ENCODE measurements at regions not wholly inside any gene's neighbourhood (a gene's known extent, or its start where the extent isn't known, plus 50 kb on each side); places are given as distances from the start of the nearest gene placed in this dataset.

- TF ChIP-seq, protein P1, sequence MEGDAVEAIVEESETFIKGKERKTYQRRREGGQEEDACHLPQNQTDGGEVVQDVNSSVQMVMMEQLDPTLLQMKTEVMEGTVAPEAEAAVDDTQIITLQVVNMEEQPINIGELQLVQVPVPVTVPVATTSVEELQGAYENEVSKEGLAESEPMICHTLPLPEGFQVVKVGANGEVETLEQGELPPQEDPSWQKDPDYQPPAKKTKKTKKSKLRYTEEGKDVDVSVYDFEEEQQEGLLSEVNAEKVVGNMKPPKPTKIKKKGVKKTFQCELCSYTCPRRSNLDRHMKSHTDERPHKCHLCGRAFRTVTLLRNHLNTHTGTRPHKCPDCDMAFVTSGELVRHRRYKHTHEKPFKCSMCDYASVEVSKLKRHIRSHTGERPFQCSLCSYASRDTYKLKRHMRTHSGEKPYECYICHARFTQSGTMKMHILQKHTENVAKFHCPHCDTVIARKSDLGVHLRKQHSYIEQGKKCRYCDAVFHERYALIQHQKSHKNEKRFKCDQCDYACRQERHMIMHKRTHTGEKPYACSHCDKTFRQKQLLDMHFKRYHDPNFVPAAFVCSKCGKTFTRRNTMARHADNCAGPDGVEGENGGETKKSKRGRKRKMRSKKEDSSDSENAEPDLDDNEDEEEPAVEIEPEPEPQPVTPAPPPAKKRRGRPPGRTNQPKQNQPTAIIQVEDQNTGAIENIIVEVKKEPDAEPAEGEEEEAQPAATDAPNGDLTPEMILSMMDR (IDR thresholded peaks at IDR 0.05) = no peak
- no peak for TF ChIP-seq POLR2A (IDR thresholded peaks at IDR 0.05)
- TF ChIP-seq POLR2AphosphoS5 (IDR thresholded peaks at IDR 0.05) = no peak
These were observed 309.8 kb upstream of the IRX4 start for GRCh38 chr5:2192496-2192895.
